Fibroblast of lung (primary cell): ENCODE measurements at regions not wholly inside any gene's neighbourhood (a gene's known extent, or its start where the extent isn't known, plus 50 kb on each side); places are given as distances from the start of the nearest gene placed in this dataset.

Experiments used
- EZH2 ChIP-seq: IDR thresholded peaks from 2 replicates; pipeline ENCODE4 v1.5.1; 2012; ENCODE audit warnings: low read length, control low read depth, mild to moderate bottlenecking; ENCODE audit errors: missing control alignments
- TF ChIP-seq, protein P1 (sequence below), 2 donors: IDR thresholded peaks in 1 of 2; conservative IDR thresholded peaks in 1 of 2; 1 replicate in 1 of 2; 2 replicates in 1 of 2; pipeline ENCODE4 v1.5.1; 2011 to 2012; ENCODE audit warnings: low read length in 2 of 2, control low read depth in 1 of 2, inconsistent platforms in 1 of 2, low read depth in 1 of 2, mild to moderate bottlenecking in 1 of 2

DNA sequence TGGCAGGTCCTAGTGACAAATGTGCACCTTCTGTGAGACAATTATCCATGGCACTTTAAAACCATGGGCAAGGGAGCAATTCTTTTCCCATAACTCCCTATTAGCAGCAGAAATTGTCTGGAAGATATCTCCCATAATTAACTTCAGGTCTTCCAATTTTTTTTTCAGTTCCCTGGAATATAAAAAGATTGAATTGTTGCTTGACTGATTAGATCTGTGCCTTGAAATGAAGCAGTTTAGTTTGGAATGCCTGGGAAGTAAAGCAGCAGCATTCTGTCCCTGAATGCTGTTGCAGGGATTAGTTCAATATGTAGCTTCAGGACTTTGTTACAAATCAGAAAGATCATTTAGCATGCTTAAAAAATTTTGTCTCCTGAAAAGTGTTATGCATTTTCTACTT, 137.0 kb upstream of the GOLGA6L4 start:
- TF ChIP-seq, protein P1, sequence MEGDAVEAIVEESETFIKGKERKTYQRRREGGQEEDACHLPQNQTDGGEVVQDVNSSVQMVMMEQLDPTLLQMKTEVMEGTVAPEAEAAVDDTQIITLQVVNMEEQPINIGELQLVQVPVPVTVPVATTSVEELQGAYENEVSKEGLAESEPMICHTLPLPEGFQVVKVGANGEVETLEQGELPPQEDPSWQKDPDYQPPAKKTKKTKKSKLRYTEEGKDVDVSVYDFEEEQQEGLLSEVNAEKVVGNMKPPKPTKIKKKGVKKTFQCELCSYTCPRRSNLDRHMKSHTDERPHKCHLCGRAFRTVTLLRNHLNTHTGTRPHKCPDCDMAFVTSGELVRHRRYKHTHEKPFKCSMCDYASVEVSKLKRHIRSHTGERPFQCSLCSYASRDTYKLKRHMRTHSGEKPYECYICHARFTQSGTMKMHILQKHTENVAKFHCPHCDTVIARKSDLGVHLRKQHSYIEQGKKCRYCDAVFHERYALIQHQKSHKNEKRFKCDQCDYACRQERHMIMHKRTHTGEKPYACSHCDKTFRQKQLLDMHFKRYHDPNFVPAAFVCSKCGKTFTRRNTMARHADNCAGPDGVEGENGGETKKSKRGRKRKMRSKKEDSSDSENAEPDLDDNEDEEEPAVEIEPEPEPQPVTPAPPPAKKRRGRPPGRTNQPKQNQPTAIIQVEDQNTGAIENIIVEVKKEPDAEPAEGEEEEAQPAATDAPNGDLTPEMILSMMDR (conservative IDR thresholded peaks at IDR 0.05 in 1 of 2, IDR thresholded peaks at IDR 0.05 in 1 of 2; ENCODE audit: low read depth in 1 of 2, low read length in 2 of 2): no peak
- no peak for TF ChIP-seq EZH2
